ENCODE measurements at regions not wholly inside any gene's neighbourhood (a gene's known extent, or its start where the extent isn't known, plus 50 kb on each side); places are given as distances from the start of the nearest gene placed in this dataset.

DNA sequence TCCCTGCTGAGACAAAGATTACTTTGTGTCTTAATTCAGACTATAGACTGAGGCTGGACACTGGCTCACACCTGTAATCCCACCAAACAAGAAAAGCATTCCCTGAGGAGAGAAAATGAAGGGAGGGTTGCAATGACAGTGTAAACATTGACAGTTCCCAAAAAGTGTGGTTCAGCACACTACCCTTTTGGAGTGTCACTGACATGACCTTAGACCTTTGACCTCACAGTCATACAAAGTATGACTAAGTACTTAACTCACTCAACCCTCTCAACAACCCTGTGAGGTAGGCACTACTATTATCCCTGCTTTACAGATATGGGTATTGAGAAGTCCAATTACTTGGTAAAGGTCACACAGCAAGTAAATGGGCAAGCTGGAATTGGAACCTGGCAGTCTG lies 341.7 kb downstream of the LRRC3B start:
- Histone ChIP-seq H3K27me3 (ENCODE audit: insufficient read depth, low read length) (no peaks in the 10 kb centered on the region), H3K79me2 (ENCODE audit: control insufficient read depth, insufficient read depth, low read length, unreplicated experiment) (no peaks in the 10 kb centered on the region), H3K36me3 (ENCODE audit: insufficient read depth, low read length) (no peaks in the 10 kb centered on the region), H3K4me1 (ENCODE audit: control insufficient read depth, insufficient read depth, low read length, unreplicated experiment) (no peaks in the 10 kb centered on the region), H3K4me3 (ENCODE audit: low read depth, low read length) (no peak overlapping the region), H3K27ac (ENCODE audit: low read depth, low read length) (no peak overlapping the region), H2AFZ (ENCODE audit: low read length, unreplicated experiment) (no peak overlapping the region)

DNA sequence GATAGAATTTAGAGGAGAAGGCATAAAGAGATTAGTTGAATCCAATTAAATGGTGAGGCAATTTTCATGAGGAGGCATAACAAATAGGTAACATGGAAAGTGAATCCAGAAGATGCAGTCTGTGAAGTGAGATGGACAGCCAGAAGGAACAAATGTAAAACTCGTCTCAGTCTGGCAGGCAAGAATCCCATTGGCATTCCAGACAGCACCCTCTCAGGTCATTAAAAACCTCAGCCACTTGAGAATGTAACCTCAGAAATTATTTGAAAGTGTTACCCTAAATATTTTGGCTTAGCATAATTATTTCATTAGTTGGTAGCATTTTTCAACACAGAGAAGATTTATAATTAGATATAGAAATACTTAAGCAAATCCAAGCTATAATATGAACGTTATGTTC lies 342.3 kb downstream of the LRRC3B start:
- Histone ChIP-seq H3K4me1 (ENCODE audit: control insufficient read depth, insufficient read depth, low read length, unreplicated experiment) (no peaks in the 10 kb centered on the region), H3K36me3 (ENCODE audit: insufficient read depth, low read length) (no peaks in the 10 kb centered on the region), H3K4me3 (ENCODE audit: low read depth, low read length) (no peak overlapping the region), H3K79me2 (ENCODE audit: control insufficient read depth, insufficient read depth, low read length, unreplicated experiment) (no peaks in the 10 kb centered on the region), H3K27me3 (ENCODE audit: insufficient read depth, low read length) (no peaks in the 10 kb centered on the region), H2AFZ (ENCODE audit: low read length, unreplicated experiment) (no peak overlapping the region), H3K27ac (ENCODE audit: low read depth, low read length) (no peak overlapping the region)

DNA sequence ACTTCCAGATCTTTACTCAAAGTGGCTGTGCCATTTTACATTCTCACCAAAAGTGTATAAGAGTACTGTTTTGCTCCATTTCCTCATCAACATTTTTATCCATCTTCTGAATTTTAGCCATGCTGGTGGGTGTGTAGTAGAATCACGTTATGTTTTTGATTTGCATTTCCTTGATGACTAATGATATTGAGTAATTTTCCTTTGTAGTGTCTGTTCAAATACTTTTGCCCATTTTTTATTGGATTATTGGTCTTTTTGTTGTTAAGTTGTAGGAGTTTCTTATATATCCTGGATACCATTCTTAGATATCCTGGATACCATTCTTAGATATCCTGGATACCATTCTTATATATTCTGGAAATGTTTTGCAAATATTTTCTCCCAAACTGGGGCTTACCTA lies 344.9 kb downstream of the LRRC3B start:
- H3K36me3 ChIP-seq (ENCODE audit: insufficient read depth, low read length), result no peaks in the 10 kb centered on the region
- no peaks in the 10 kb centered on the region for H3K27me3 ChIP-seq (ENCODE audit: insufficient read depth, low read length)
- H3K27ac ChIP-seq (ENCODE audit: low read depth, low read length), result no peak overlapping the region
- no peaks in the 10 kb centered on the region for H3K4me1 ChIP-seq (ENCODE audit: control insufficient read depth, insufficient read depth, low read length, unreplicated experiment)
- no peak overlapping the region for H3K4me3 ChIP-seq (ENCODE audit: low read depth, low read length)
- H3K79me2 ChIP-seq (ENCODE audit: control insufficient read depth, insufficient read depth, low read length, unreplicated experiment), result no peaks in the 10 kb centered on the region
- H2AFZ ChIP-seq (ENCODE audit: low read length, unreplicated experiment), result no peak overlapping the region

DNA sequence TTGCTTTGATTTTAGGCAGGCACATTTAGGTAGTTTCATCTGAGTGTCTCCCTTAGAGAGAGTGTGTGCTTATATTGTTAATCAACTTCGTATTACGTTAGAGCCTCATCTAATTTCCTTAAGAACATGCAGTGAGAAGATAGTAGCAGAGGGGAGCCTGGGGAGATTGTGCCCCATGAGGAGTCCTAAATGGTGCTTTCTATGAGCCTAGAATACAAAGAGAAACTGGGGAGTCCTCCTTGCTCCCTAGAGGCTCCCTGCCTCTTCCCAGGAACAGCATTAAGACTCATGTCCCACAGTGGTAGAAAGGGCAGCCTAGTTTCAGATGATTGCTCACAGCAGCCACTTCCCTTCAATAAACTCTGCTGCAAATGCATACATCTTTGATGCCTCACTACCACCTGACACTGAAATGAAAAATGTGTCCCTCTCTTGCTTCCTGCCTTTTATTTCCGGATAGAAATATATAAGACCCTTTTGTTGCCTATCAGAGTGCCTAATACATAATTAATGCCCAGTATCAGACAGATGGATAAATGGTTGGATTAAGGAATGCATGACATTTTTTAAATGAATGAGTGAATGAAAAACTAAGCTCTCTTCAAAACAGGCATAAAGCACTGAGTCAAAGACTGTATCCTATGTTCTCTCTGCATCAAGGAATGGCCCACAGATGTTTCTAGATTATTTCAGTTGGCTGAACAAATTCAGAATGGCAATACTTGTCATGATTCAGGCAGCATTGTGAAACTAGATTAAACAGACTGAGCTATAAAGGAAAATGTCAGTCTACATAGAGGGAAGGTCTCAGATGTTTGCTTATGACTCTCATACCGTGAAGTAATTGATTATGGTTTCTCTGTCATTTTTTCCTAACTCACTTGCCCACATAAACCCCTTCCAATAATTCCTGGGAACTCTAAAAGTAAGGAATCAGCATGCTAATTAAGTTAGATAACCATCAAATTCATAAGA lies 362.1 kb downstream of the LRRC3B start:
- H3K27ac ChIP-seq (ENCODE audit: low read depth, low read length), result no peak overlapping the region

DNA sequence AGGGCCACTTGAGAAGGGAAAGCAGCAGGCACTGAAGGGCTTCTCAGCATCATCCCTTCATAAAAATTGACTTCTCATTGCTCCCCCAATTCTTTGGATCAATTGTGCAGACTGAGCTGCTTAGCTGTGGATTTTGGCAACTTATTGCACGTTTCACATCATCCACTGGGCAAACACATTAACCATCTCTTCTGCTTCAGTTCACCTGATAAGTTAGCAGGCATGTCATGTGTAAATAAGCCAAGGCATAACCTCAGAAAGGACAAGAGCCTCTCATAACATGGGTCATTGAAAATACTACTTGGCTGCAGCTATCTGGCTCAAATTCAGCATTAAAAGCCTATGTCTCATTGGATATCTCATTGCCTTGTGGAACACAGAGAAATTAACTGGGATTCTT lies 366.5 kb downstream of the LRRC3B start:
- Histone ChIP-seq H3K27ac (ENCODE audit: low read depth, low read length) (no peak overlapping the region), H3K36me3 (ENCODE audit: insufficient read depth, low read length) (no peaks in the 10 kb centered on the region), H3K79me2 (ENCODE audit: control insufficient read depth, insufficient read depth, low read length, unreplicated experiment) (no peaks in the 10 kb centered on the region), H3K4me3 (ENCODE audit: low read depth, low read length) (no peak overlapping the region), H2AFZ (ENCODE audit: low read length, unreplicated experiment) (no peak overlapping the region), H3K27me3 (ENCODE audit: insufficient read depth, low read length) (no peaks in the 10 kb centered on the region), H3K4me1 (ENCODE audit: control insufficient read depth, insufficient read depth, low read length, unreplicated experiment) (no peaks in the 10 kb centered on the region)

More for the DNA sequence above, 362.1 kb downstream of the LRRC3B start:
- Histone ChIP-seq H3K79me2 (ENCODE audit: control insufficient read depth, insufficient read depth, low read length, unreplicated experiment) (no peaks in the 10 kb centered on the region), H3K36me3 (ENCODE audit: insufficient read depth, low read length) (no peaks in the 10 kb centered on the region), H3K4me1 (ENCODE audit: control insufficient read depth, insufficient read depth, low read length, unreplicated experiment) (no peaks in the 10 kb centered on the region), H2AFZ (ENCODE audit: low read length, unreplicated experiment) (no peak overlapping the region), H3K4me3 (ENCODE audit: low read depth, low read length) (no peak overlapping the region), H3K27me3 (ENCODE audit: insufficient read depth, low read length) (no peaks in the 10 kb centered on the region)

DNA sequence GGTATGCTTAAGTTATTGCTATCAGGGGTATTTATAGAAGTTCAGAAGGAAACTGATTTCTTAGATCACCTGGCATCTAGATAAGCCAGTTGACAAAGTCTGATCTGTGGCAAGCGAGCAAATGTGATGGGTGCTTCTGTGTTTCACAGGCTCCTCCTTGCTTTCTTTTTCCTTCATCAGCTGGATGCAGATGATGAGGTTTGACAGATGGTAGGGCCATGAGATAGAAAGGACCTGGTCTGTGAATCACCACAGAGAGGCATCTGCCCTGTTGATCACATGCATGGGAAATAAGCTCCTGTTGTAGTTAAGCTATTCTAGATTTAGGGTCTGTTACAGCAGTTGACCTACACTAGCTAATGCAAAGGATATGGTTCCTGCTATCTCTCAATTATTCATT lies 372.0 kb downstream of the NEK10 start:
- Histone ChIP-seq H3K4me3 (ENCODE audit: low read depth, low read length) (no peak overlapping the region), H3K27me3 (ENCODE audit: insufficient read depth, low read length) (no peaks in the 10 kb centered on the region), H3K79me2 (ENCODE audit: control insufficient read depth, insufficient read depth, low read length, unreplicated experiment) (no peaks in the 10 kb centered on the region), H3K27ac (ENCODE audit: low read depth, low read length) (no peak overlapping the region), H2AFZ (ENCODE audit: low read length, unreplicated experiment) (no peak overlapping the region), H3K4me1 (ENCODE audit: control insufficient read depth, insufficient read depth, low read length, unreplicated experiment) (no peaks in the 10 kb centered on the region), H3K36me3 (ENCODE audit: insufficient read depth, low read length) (no peaks in the 10 kb centered on the region)

DNA sequence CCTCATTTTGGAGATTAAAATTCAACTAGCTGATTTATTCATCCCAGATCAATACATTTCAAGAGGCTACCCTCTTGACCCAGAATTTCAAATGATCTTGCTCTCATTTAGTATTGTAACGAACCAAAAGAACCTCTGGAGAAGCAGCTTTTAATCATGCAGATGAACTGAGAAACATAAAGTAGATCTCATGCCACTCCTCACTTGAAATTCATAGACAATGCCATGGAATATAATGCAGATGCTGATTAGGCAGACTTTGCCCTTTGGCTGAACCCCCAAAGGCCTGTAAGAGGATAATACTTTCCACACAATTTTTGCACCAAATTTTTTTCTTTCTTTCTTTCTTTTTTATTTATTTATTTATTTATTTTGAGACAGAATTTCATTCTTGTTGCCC lies 358.3 kb downstream of the NEK10 start:
- no peak overlapping the region for H2AFZ ChIP-seq (ENCODE audit: low read length, unreplicated experiment)
- no peak overlapping the region for H3K4me3 ChIP-seq (ENCODE audit: low read depth, low read length)
- no peaks in the 10 kb centered on the region for H3K27me3 ChIP-seq (ENCODE audit: insufficient read depth, low read length)
- no peak overlapping the region for H3K27ac ChIP-seq (ENCODE audit: low read depth, low read length)
- H3K79me2 ChIP-seq (ENCODE audit: control insufficient read depth, insufficient read depth, low read length, unreplicated experiment), result no peaks in the 10 kb centered on the region
- no peaks in the 10 kb centered on the region for H3K4me1 ChIP-seq (ENCODE audit: control insufficient read depth, insufficient read depth, low read length, unreplicated experiment)
- H3K36me3 ChIP-seq (ENCODE audit: insufficient read depth, low read length), result no peaks in the 10 kb centered on the region

DNA sequence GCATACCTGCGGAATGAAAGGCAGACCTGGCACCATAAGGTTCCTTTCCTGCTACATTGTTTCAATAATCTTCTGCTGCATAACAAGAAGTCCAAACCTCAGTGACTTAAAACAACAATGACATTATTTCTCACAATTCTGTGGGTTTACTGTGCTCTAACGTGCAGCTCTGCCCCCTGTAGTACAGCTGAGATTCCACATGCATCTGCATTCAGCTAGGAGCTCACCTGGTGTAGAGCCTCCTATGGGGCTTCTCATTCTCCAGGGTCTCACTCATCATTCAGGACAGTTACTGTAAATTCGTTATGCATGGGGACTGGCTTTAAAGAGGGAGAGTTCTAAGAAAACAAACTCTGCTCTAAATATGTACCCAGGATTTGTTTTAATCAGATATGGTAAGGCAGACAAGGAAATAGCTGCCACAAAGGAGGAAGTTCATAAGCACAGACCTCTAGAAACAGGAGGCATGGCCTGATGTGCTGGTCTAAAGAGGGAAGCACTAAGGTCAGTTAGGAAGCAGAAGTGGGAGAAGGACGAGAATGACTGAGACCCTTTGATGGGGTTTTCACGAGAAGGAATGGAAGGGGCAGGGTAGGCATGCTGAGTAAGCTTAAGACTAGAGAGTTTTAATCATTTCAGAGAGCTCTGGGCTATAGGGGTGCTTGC lies 347.0 kb downstream of the NEK10 start:
- H3K79me2 ChIP-seq (ENCODE audit: control insufficient read depth, insufficient read depth, low read length, unreplicated experiment), result no peaks in the 10 kb centered on the region
- H2AFZ ChIP-seq (ENCODE audit: low read length, unreplicated experiment), result no peak overlapping the region
- H3K27ac ChIP-seq (ENCODE audit: low read depth, low read length), result no peak overlapping the region

DNA sequence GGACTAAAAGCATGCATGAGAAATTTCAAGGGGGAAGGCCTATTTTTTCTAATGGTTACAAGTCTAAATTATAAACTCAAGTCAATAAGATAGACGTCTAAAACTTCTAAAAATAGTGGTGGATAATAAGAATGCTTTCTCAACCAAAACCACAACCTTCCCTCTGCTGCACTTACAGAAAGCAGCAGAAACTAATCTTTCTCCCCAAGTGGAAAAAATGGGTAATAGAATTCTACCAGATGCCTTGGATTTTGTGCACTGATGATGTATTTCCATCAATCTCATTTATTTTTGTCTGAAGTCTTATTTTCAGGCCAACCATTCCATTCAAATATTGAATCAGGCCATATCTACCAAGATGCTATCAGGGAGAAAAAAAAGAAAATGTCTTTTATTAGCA lies 344.7 kb downstream of the NEK10 start:
- Histone ChIP-seq H2AFZ (ENCODE audit: low read length, unreplicated experiment) (no peak overlapping the region), H3K36me3 (ENCODE audit: insufficient read depth, low read length) (no peaks in the 10 kb centered on the region), H3K4me3 (ENCODE audit: low read depth, low read length) (no peak overlapping the region), H3K4me1 (ENCODE audit: control insufficient read depth, insufficient read depth, low read length, unreplicated experiment) (no peaks in the 10 kb centered on the region), H3K79me2 (ENCODE audit: control insufficient read depth, insufficient read depth, low read length, unreplicated experiment) (no peaks in the 10 kb centered on the region), H3K27ac (ENCODE audit: low read depth, low read length) (no peak overlapping the region), H3K27me3 (ENCODE audit: insufficient read depth, low read length) (no peaks in the 10 kb centered on the region)

More for the DNA sequence above, 347.0 kb downstream of the NEK10 start:
- Histone ChIP-seq H3K27me3 (ENCODE audit: insufficient read depth, low read length) (no peaks in the 10 kb centered on the region), H3K4me1 (ENCODE audit: control insufficient read depth, insufficient read depth, low read length, unreplicated experiment) (no peaks in the 10 kb centered on the region), H3K4me3 (ENCODE audit: low read depth, low read length) (no peak overlapping the region), H3K36me3 (ENCODE audit: insufficient read depth, low read length) (no peaks in the 10 kb centered on the region)

DNA sequence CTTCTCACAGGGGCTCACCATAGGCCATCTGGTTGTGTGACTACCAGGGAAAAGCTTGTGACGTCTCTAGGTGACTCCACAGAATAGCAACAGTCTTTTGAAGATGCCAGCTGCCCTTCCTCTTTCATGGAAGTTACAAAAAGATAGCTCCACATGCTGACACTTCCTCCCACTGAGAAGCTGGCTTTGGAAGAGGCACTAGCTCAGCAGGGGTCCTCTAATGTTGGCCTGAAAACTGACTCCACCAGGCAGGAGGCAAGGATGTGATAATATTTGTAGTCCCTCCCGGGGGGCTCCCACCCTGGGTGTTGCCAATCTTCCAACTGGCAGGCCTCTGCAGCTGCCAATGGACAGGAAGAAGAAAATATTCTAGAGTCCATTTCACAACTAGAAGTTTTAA lies 343.5 kb downstream of the NEK10 start:
- Histone ChIP-seq H3K27ac (ENCODE audit: low read depth, low read length) (no peak overlapping the region), H3K79me2 (ENCODE audit: control insufficient read depth, insufficient read depth, low read length, unreplicated experiment) (no peaks in the 10 kb centered on the region), H3K4me1 (ENCODE audit: control insufficient read depth, insufficient read depth, low read length, unreplicated experiment) (no peaks in the 10 kb centered on the region), H3K27me3 (ENCODE audit: insufficient read depth, low read length) (no peaks in the 10 kb centered on the region), H3K36me3 (ENCODE audit: insufficient read depth, low read length) (no peaks in the 10 kb centered on the region), H2AFZ (ENCODE audit: low read length, unreplicated experiment) (no peak overlapping the region), H3K4me3 (ENCODE audit: low read depth, low read length) (no peak overlapping the region)

DNA sequence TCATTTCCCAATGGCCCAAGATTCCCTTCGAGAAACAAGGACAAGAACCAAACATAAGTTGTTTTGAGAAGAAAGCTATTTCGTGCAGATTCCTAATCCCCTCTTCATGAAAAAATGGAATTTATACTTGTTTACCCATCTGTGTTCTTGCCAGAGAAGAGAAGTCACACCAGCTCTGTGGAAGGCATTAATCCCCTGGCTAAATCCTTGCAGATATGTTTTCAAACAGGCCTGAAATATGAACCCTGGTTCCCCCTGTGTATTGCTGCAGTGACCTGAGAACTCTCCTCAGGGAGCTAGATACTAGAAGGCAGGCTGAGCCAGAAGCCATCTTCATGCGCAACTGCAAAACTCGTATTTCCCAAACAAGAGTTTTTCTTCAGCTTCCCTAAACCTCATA lies 337.7 kb downstream of the NEK10 start:
- Histone ChIP-seq H3K27me3 (ENCODE audit: insufficient read depth, low read length) (no peaks in the 10 kb centered on the region; the same call in 1 of the 2 replicates), H2AFZ (ENCODE audit: low read length, unreplicated experiment) (no peak overlapping the region), H3K27ac (ENCODE audit: low read depth, low read length) (no peak overlapping the region), H3K4me1 (ENCODE audit: control insufficient read depth, insufficient read depth, low read length, unreplicated experiment) (no peaks in the 10 kb centered on the region), H3K36me3 (ENCODE audit: insufficient read depth, low read length) (no peaks in the 10 kb centered on the region), H3K4me3 (ENCODE audit: low read depth, low read length) (no peak overlapping the region), H3K79me2 (ENCODE audit: control insufficient read depth, insufficient read depth, low read length, unreplicated experiment) (no peaks in the 10 kb centered on the region)

All from ACC112 (cell line).